Endothelial cell of umbilical vein (primary cell): ENCODE measurements at regions not wholly inside any gene's neighbourhood (a gene's known extent, or its start where the extent isn't known, plus 50 kb on each side); places are given as distances from the start of the nearest gene placed in this dataset.

Experiments used
- BruUV-seq: library from RNA; stranded (reverse); fragments of 400-500 nt; replicated peaks from 2 replicates; lab custom pipeline; 2021; lab: Mats Ljungman, UMichigan
- CTCF ChIA-PET: fragments of 300-600, 350-600 bp; sonication (Branson Sonifier 250); formaldehyde crosslinking; loops from one replicate; lab custom pipeline; 2021; ENCODE audit warnings: antibody characterized with exemption, inconsistent platforms; lab: Charles Lee
- POLR2A ChIA-PET: fragments of 300-600, 350-600 bp; sonication (Branson Sonifier 250); formaldehyde crosslinking; loops from one replicate; lab custom pipeline; 2021; ENCODE audit warnings: antibody characterized with exemption, inconsistent platforms; lab: Charles Lee
- DNase-seq: peaks from one replicate; pipeline ENCODE4 v3.0.0-alpha.2; 2011; ENCODE audit warnings: low read depth, low spot score
- FAIRE-seq: peaks from 2 replicates; lab custom pipeline; 2011; peaks lifted over from hg19 to GRCh38; lab: Jason Lieb, UNC
- H2AFZ ChIP-seq: 2 replicates; pipeline ENCODE4 v1.6.0; 2012; ENCODE audit warnings: low read depth, low read length, control low read depth, inconsistent platforms
- H3K27ac ChIP-seq: 2 replicates; pipeline ENCODE4 v1.5.1; 2011; ENCODE audit warnings: low read depth, mild to moderate bottlenecking, control low read depth, low read length, moderate library complexity; ENCODE audit not compliant: insufficient read depth
- H3K27me3 ChIP-seq, 2 experiments: 2 replicates each; pipeline versions ENCODE4 v1.6.0 to v1.6.1; 2011; ENCODE audit warnings: low read length in 2 of 2, mixed read lengths in 1 of 2; ENCODE audit not compliant: control insufficient read depth in 2 of 2, insufficient read depth in 2 of 2
- H3K36me3 ChIP-seq, 2 experiments: 2 replicates in 1 of 2; 3 replicates in 1 of 2; pipeline ENCODE4 v1.5.1; 2011; ENCODE audit warnings: low read length in 2 of 2, mild to moderate bottlenecking in 1 of 2, moderate library complexity in 1 of 2; ENCODE audit not compliant: control insufficient read depth in 2 of 2, insufficient read depth in 2 of 2; ENCODE audit errors: extremely low read depth in 1 of 2
- H3K4me1 ChIP-seq: 3 replicates; pipeline ENCODE4 v1.5.1; 2011; ENCODE audit warnings: mild to moderate bottlenecking, low read length; ENCODE audit not compliant: control insufficient read depth, insufficient read depth; ENCODE audit errors: extremely low read depth
- H3K4me2 ChIP-seq: 2 replicates; pipeline ENCODE4 v1.6.1; 2011; ENCODE audit warnings: low read length, control low read depth, mixed read lengths; ENCODE audit not compliant: insufficient read depth
- H3K4me3 ChIP-seq, 3 experiments: fragments of 200-600 bp in 1 of 3; sonication (generic), shearing (Covaris generic) in 1 of 3; replicated peaks in 1 of 3; 2 replicates each; pipeline ENCODE4 v1.5.1; 2011 to 2016; ENCODE audit warnings: control low read depth in 3 of 3, low read length in 3 of 3, mild to moderate bottlenecking in 2 of 3, inconsistent platforms in 1 of 3, low read depth in 1 of 3, moderate library complexity in 1 of 3; ENCODE audit not compliant: insufficient read depth in 1 of 3
- H3K79me2 ChIP-seq: 2 replicates; pipeline ENCODE4 v1.6.0; 2012; ENCODE audit warnings: low read length, inconsistent platforms; ENCODE audit not compliant: control insufficient read depth, insufficient read depth
- H3K9ac ChIP-seq: replicated peaks from 2 replicates; pipeline ENCODE3; 2011; ENCODE audit warnings: low read length, control low read depth; ENCODE audit not compliant: insufficient read depth; ENCODE audit errors: extremely low read depth
- H3K9me1 ChIP-seq: replicated peaks from 3 replicates; pipeline ENCODE4 v1.6.0; 2011; ENCODE audit warnings: mild to moderate bottlenecking, low read length; ENCODE audit not compliant: control insufficient read depth, insufficient read depth; ENCODE audit errors: extremely low read depth
- H3K9me3 ChIP-seq: replicated peaks from 2 replicates; pipeline ENCODE4 v1.5.1; 2012; ENCODE audit warnings: low read length, inconsistent platforms; ENCODE audit not compliant: control insufficient read depth, insufficient read depth
- H4K20me1 ChIP-seq: replicated peaks from 2 replicates; pipeline ENCODE3; 2011; ENCODE audit warnings: mild to moderate bottlenecking, low read length; ENCODE audit not compliant: control insufficient read depth, insufficient read depth; ENCODE audit errors: extremely low read depth
- EZH2 ChIP-seq: IDR thresholded peaks from 2 replicates; pipeline ENCODE4 v1.6.1; 2012; ENCODE audit warnings: borderline replicate concordance, low read depth, mild to moderate bottlenecking, moderate library complexity, low read length, inconsistent platforms; ENCODE audit not compliant: severe bottlenecking
- FOS ChIP-seq: IDR thresholded peaks from 2 replicates; pipeline ENCODE4 v1.6.1; 2011; ENCODE audit warnings: mild to moderate bottlenecking, low read length, moderate library complexity, borderline replicate concordance; ENCODE audit not compliant: insufficient read depth
- GATA2 ChIP-seq: IDR thresholded peaks from 2 replicates; pipeline ENCODE4 v1.7.0; 2011; ENCODE audit warnings: low read depth, mild to moderate bottlenecking, moderate library complexity, mixed read lengths, low read length; ENCODE audit not compliant: insufficient read length, insufficient read depth
- JUN ChIP-seq: IDR thresholded peaks from 2 replicates; pipeline ENCODE4 v1.6.1; 2011; ENCODE audit warnings: borderline replicate concordance, low read depth; ENCODE audit not compliant: insufficient read length, insufficient read depth
- MYC ChIP-seq: IDR thresholded peaks from one replicate; pipeline ENCODE4 v1.6.1; 2011; ENCODE audit warnings: mild to moderate bottlenecking, low read depth, low read length
- POLR2A ChIP-seq: IDR thresholded peaks from 2 replicates; pipeline ENCODE4 v1.6.1; 2012; ENCODE audit warnings: low read depth, mild to moderate bottlenecking, control low read depth, low read length
- POLR2AphosphoS5 ChIP-seq: IDR thresholded peaks from 2 replicates; pipeline ENCODE4 v1.6.1; 2012; ENCODE audit warnings: low read depth, mild to moderate bottlenecking, control low read depth, low read length, moderate library complexity; ENCODE audit not compliant: insufficient read depth
- dilution Hi-C: fragments of 300-500 bp; cut with MboI; formaldehyde crosslinking; loops from one replicate; pipeline ENCODE4 v1.15.0; 2019; ENCODE audit warnings: low sequenced_read_pairs; ENCODE audit not compliant: extremely low pct_ligation_motif_present
- intact Hi-C: fragments of 100-400 bp; cut with micrococcal nuclease; formaldehyde crosslinking; loops from one replicate; pipeline ENCODE4 v1.10.0; 2022
- TF ChIP-seq, protein P1 (sequence below), 2 donors: IDR thresholded peaks; 1 replicate in 1 of 2; 2 replicates in 1 of 2; pipeline ENCODE4 v1.5.1; 2011; ENCODE audit warnings: low read length in 2 of 2, mild to moderate bottlenecking in 2 of 2, moderate library complexity in 2 of 2, control low read depth in 1 of 2, inconsistent platforms in 1 of 2, low read depth in 1 of 2; ENCODE audit not compliant: insufficient read depth in 1 of 2; ENCODE audit errors: extremely low read depth in 1 of 2
- TF ChIP-seq, protein P2 (sequence below): IDR thresholded peaks from 2 replicates; pipeline ENCODE4 v1.6.1; 2011; ENCODE audit not compliant: insufficient read depth, insufficient read length

GRCh38 chr5:97937846-97938245 lies 754.8 kb upstream of the RIOK2 start:
- no TSS peak for BruUV-seq
- intact Hi-C loops (no loop called here), dilution Hi-C loops (no loop called here)
- no peak for TF ChIP-seq MYC
- TF ChIP-seq POLR2A, result no peak
- TF ChIP-seq EZH2, result no peak
- TF ChIP-seq, protein P1, sequence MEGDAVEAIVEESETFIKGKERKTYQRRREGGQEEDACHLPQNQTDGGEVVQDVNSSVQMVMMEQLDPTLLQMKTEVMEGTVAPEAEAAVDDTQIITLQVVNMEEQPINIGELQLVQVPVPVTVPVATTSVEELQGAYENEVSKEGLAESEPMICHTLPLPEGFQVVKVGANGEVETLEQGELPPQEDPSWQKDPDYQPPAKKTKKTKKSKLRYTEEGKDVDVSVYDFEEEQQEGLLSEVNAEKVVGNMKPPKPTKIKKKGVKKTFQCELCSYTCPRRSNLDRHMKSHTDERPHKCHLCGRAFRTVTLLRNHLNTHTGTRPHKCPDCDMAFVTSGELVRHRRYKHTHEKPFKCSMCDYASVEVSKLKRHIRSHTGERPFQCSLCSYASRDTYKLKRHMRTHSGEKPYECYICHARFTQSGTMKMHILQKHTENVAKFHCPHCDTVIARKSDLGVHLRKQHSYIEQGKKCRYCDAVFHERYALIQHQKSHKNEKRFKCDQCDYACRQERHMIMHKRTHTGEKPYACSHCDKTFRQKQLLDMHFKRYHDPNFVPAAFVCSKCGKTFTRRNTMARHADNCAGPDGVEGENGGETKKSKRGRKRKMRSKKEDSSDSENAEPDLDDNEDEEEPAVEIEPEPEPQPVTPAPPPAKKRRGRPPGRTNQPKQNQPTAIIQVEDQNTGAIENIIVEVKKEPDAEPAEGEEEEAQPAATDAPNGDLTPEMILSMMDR (IDR thresholded peaks at IDR 0.05; ENCODE audit: extremely low read depth in 1 of 2, insufficient read depth in 1 of 2, low read depth in 1 of 2, low read length in 2 of 2), result no peak
- TF ChIP-seq, protein P2, sequence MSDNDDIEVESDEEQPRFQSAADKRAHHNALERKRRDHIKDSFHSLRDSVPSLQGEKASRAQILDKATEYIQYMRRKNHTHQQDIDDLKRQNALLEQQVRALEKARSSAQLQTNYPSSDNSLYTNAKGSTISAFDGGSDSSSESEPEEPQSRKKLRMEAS, result no peak
- no peak for TF ChIP-seq GATA2
- no peak for TF ChIP-seq POLR2AphosphoS5
- no peak for TF ChIP-seq JUN
- TF ChIP-seq FOS, result no peak
- POLR2A ChIA-PET, result no interaction called here
- CTCF ChIA-PET, result no interaction called here
- no peak overlapping the region for H3K4me2 ChIP-seq
- H3K79me2 ChIP-seq, result no peaks in the 10 kb centered on the region
- no peak overlapping the region for H3K4me3 ChIP-seq
- no peak for FAIRE-seq
- no peak overlapping the region for H3K9ac ChIP-seq
- no peaks in the 10 kb centered on the region for H3K36me3 ChIP-seq
- H3K27me3 ChIP-seq, result no peaks in the 10 kb centered on the region
- no peak overlapping the region for H2AFZ ChIP-seq
- peaks cover 2% of the 10 kb centered on the region for H3K9me1 ChIP-seq
- no peak for DNase-seq
- no peak overlapping the region for H3K27ac ChIP-seq
- H3K9me3 ChIP-seq, result no peaks in the 10 kb centered on the region
- no peaks in the 10 kb centered on the region for H3K4me1 ChIP-seq
- no peaks in the 10 kb centered on the region for H4K20me1 ChIP-seq
